ENCODE measurements at regions not wholly inside any gene's neighbourhood (a gene's known extent, or its start where the extent isn't known, plus 50 kb on each side); places are given as distances from the start of the nearest gene placed in this dataset.

DNA sequence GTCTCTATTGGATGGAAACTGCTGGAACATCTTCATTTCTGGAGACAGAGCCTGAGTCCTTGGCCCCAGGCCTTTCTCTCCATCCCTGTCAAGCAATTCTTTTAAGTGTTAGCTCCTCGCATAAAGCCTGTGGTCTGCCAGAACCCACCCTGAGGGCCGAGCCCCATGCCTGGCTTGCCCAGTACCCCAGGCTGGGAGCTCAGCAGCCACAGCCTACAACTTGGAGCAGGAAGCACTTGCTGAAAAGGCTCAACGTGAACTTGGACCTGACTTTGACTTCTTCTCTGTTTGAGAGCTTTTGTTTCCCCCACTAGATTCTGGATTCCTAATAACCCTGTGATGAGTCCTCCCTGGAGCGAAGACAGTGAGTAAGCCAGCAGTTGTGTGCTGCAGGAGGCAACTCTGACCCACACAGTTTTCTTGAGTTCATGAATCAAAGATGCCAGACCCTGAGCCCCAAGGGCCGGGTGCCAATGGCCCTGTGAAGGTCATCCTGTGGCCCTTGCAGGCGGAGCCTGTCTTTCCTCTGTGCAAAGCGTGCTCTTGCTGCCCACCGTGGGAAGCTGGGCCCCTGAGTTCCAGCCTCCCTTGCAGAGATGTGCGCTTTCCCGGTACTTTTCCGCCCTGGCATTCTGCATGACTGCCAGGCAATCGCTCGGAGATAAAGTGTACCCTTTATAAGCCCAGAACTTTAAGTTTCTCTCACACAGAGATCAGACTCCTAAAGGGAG lies 64.3 kb upstream of the RUFY1 start:
- TF ChIP-seq, protein P1, sequence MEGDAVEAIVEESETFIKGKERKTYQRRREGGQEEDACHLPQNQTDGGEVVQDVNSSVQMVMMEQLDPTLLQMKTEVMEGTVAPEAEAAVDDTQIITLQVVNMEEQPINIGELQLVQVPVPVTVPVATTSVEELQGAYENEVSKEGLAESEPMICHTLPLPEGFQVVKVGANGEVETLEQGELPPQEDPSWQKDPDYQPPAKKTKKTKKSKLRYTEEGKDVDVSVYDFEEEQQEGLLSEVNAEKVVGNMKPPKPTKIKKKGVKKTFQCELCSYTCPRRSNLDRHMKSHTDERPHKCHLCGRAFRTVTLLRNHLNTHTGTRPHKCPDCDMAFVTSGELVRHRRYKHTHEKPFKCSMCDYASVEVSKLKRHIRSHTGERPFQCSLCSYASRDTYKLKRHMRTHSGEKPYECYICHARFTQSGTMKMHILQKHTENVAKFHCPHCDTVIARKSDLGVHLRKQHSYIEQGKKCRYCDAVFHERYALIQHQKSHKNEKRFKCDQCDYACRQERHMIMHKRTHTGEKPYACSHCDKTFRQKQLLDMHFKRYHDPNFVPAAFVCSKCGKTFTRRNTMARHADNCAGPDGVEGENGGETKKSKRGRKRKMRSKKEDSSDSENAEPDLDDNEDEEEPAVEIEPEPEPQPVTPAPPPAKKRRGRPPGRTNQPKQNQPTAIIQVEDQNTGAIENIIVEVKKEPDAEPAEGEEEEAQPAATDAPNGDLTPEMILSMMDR (IDR thresholded peaks at IDR 0.05; ENCODE audit: insufficient read depth, low read depth, low read length) = no peak
- no peak for TF ChIP-seq EZH2 (IDR thresholded peaks at IDR 0.05; ENCODE audit: insufficient read depth, low read length)

All from astrocyte (in vitro differentiated cells and primary cell).